H9 (cell line): ENCODE measurements at regions not wholly inside any gene's neighbourhood (a gene's known extent, or its start where the extent isn't known, plus 50 kb on each side); places are given as distances from the start of the nearest gene placed in this dataset.

ENCODE experiments used
- DNase-seq: peaks from one replicate; pipeline ENCODE4 v3.0.0-alpha.2; 2017
- H2AFZ ChIP-seq: one replicate; pipeline ENCODE4 v1.6.1; 2013; ENCODE audit warnings: mild to moderate bottlenecking, low read length, control low read depth, moderate library complexity
- H2AK5ac ChIP-seq: 2 replicates; pipeline ENCODE4 v1.6.1; 2013; ENCODE audit warnings: low read length, control low read depth, mixed read lengths; ENCODE audit not compliant: insufficient read length
- H2BK120ac ChIP-seq: one replicate; pipeline ENCODE4 v1.6.1; 2013; ENCODE audit warnings: low read depth, mild to moderate bottlenecking, low read length, control low read depth, inconsistent platforms; ENCODE audit not compliant: poor library complexity, severe bottlenecking
- H2BK12ac ChIP-seq: 2 replicates; pipeline ENCODE4 v1.6.1; 2013; ENCODE audit warnings: low read length, control low read depth, mixed read lengths, low read depth; ENCODE audit not compliant: insufficient read length
- H2BK15ac ChIP-seq: 2 replicates; pipeline ENCODE4 v1.6.1; 2013; ENCODE audit warnings: low read depth, low read length, control low read depth
- H2BK20ac ChIP-seq: one replicate; pipeline ENCODE4 v1.6.1; 2013; ENCODE audit warnings: low read depth, mild to moderate bottlenecking, low read length, control low read depth, inconsistent platforms; ENCODE audit not compliant: poor library complexity, severe bottlenecking
- H2BK5ac ChIP-seq: 2 replicates; pipeline ENCODE4 v1.6.1; 2013; ENCODE audit warnings: low read length, control low read depth, mixed read lengths; ENCODE audit not compliant: insufficient read length
- H3K14ac ChIP-seq: 2 replicates; pipeline ENCODE4 v1.6.1; 2013; ENCODE audit warnings: low read length, control low read depth; ENCODE audit not compliant: insufficient read depth
- H3K18ac ChIP-seq: 2 replicates; pipeline ENCODE4 v1.6.1; 2013; ENCODE audit warnings: low read depth, mild to moderate bottlenecking, mixed read lengths, low read length, control low read depth; ENCODE audit not compliant: insufficient read length
- H3K23ac ChIP-seq: 2 replicates; pipeline ENCODE4 v1.6.1; 2013; ENCODE audit warnings: low read length, control low read depth, mixed read lengths, low read depth; ENCODE audit not compliant: insufficient read length
- H3K23me2 ChIP-seq: 2 replicates; pipeline ENCODE4 v1.6.1; 2013; ENCODE audit warnings: low read depth, mild to moderate bottlenecking, mixed read lengths, low read length, control low read depth; ENCODE audit not compliant: insufficient read length, poor library complexity, severe bottlenecking
- H3K27ac ChIP-seq: 2 replicates; pipeline ENCODE4 v1.5.1; 2013; ENCODE audit warnings: low read length, control low read depth, mixed read lengths, low read depth; ENCODE audit not compliant: insufficient read length
- H3K27me3 ChIP-seq: 2 replicates; pipeline ENCODE4 v1.6.1; 2013; ENCODE audit warnings: low read length, control low read depth, inconsistent platforms; ENCODE audit not compliant: insufficient read depth
- H3K4ac ChIP-seq: 2 replicates; pipeline ENCODE4 v1.6.1; 2013; ENCODE audit warnings: low read depth, mild to moderate bottlenecking, control low read depth, inconsistent platforms, low read length, moderate library complexity
- H3K4me1 ChIP-seq: 2 replicates; pipeline ENCODE4 v1.6.1; 2013; ENCODE audit warnings: low read length, control low read depth, inconsistent platforms; ENCODE audit not compliant: insufficient read depth
- H3K4me2 ChIP-seq: 2 replicates; pipeline ENCODE4 v1.6.1; 2013; ENCODE audit warnings: low read length, control low read depth, mixed read lengths; ENCODE audit not compliant: insufficient read length, insufficient read depth
- H3K56ac ChIP-seq: 2 replicates; pipeline ENCODE4 v1.6.1; 2013; ENCODE audit warnings: low read depth, mild to moderate bottlenecking, mixed read lengths, low read length, control low read depth; ENCODE audit not compliant: insufficient read length
- H3K79me1 ChIP-seq: 2 replicates; pipeline ENCODE4 v1.6.1; 2013; ENCODE audit warnings: low read depth, mild to moderate bottlenecking, moderate library complexity, low read length, control low read depth, inconsistent platforms; ENCODE audit not compliant: insufficient read depth, poor library complexity, severe bottlenecking
- H3K79me2 ChIP-seq: 2 replicates; pipeline ENCODE4 v1.6.1; 2013; ENCODE audit warnings: low read length, control low read depth, inconsistent platforms; ENCODE audit not compliant: insufficient read depth
- H3K9ac ChIP-seq: 2 replicates; pipeline ENCODE4 v1.6.1; 2013; ENCODE audit warnings: low read length, control low read depth, mixed read lengths; ENCODE audit not compliant: insufficient read length; ENCODE audit errors: extremely low read depth
- H3K9me3 ChIP-seq: one replicate; pipeline ENCODE4 v1.6.1; 2013; ENCODE audit warnings: low read depth, low read length, inconsistent platforms; ENCODE audit not compliant: control insufficient read depth
- H3T11ph ChIP-seq: one replicate; pipeline ENCODE4 v1.6.1; 2013; ENCODE audit warnings: mild to moderate bottlenecking, low read length, control low read depth, inconsistent platforms
- H4K20me1 ChIP-seq: one replicate; pipeline ENCODE4 v1.6.1; 2013; ENCODE audit not compliant: control insufficient read depth, insufficient read length, insufficient read depth
- H4K5ac ChIP-seq: 2 replicates; pipeline ENCODE4 v1.6.1; 2013; ENCODE audit warnings: low read depth, mild to moderate bottlenecking, mixed read lengths, low read length, control low read depth; ENCODE audit not compliant: insufficient read length
- H4K8ac ChIP-seq: replicated peaks from 2 replicates; pipeline ENCODE4 v1.6.1; 2013; ENCODE audit warnings: low read length, control low read depth, mixed read lengths, low read depth; ENCODE audit not compliant: insufficient read length
- H4K91ac ChIP-seq: 2 replicates; pipeline ENCODE4 v1.6.1; 2013; ENCODE audit warnings: low read depth, mild to moderate bottlenecking, moderate library complexity, mixed read lengths, low read length, control low read depth; ENCODE audit not compliant: insufficient read length
- H3K27ac Mint-ChIP-seq, 3 experiments: 2 replicates in 2 of 3; 3 replicates in 1 of 3; pipeline ENCODE4 v1.8.0; 2020 to 2021; ENCODE audit warnings: mixed read lengths in 3 of 3, mild to moderate bottlenecking in 1 of 3, moderate library complexity in 1 of 3
- H3K27me3 Mint-ChIP-seq: 2 replicates; pipeline ENCODE4 v1.8.0; 2021; ENCODE audit warnings: low read depth, mild to moderate bottlenecking, moderate library complexity, mixed read lengths
- H3K36me3 Mint-ChIP-seq, 3 experiments: 2 replicates in 2 of 3; 3 replicates in 1 of 3; pipeline ENCODE4 v1.8.0; 2020 to 2021; ENCODE audit warnings: low read depth in 3 of 3, mixed read lengths in 3 of 3; ENCODE audit not compliant: insufficient read depth in 1 of 3
- H3K4me1 Mint-ChIP-seq, 2 experiments: 2 replicates each; pipeline ENCODE4 v1.8.0; 2020; ENCODE audit warnings: mixed read lengths in 2 of 2
- H3K4me3 Mint-ChIP-seq, 2 experiments: 2 replicates in 1 of 2; 3 replicates in 1 of 2; pipeline ENCODE4 v1.8.0; 2020 to 2021; ENCODE audit warnings: mild to moderate bottlenecking in 2 of 2, mixed read lengths in 2 of 2, moderate library complexity in 1 of 2
- H3K9me3 Mint-ChIP-seq, 2 experiments: 2 replicates in 1 of 2; 3 replicates in 1 of 2; pipeline ENCODE4 v1.8.0; 2020; ENCODE audit warnings: mild to moderate bottlenecking in 2 of 2, mixed read lengths in 2 of 2, moderate library complexity in 1 of 2
- CTCF ChIP-seq: fragments of 200-600 bp; sonication (generic); conservative IDR thresholded peaks from 3 replicates; pipeline ENCODE4 v1.8.0; 2021; ENCODE audit warnings: antibody characterized with exemption, mild to moderate bottlenecking
- WGBS: extraction: QIAGEN DNeasy Blood & Tissue Kit; methylation state at CpG from one replicate; pipeline ENCODE4 v1.1.7; 2013; ENCODE audit warnings: missing lambda C conversion rate, low lambda C conversion rate, mixed read lengths; ENCODE audit not compliant: insufficient read length; ENCODE audit errors: extremely low coverage; 5-methylcytosine and 5-hydroxymethylcytosine counted together

- Histone ChIP-seq H3K14ac (no peak overlapping the region), H3T11ph (no peak overlapping the region), H3K23me2 (no peaks in the 10 kb centered on the region), H2BK20ac (no peak overlapping the region), H3K79me1 (no peaks in the 10 kb centered on the region), H3K9ac (no peak overlapping the region), H3K18ac (no peak overlapping the region), H3K79me2 (no peaks in the 10 kb centered on the region), H3K4me2 (no peak overlapping the region), H2BK12ac (no peak overlapping the region), H3K9me3 (no peaks in the 10 kb centered on the region), H3K56ac (no peak overlapping the region), H3K4ac (no peak overlapping the region), H2AK5ac (no peak overlapping the region), H4K5ac (no peak overlapping the region), H2BK15ac (no peak overlapping the region), H4K8ac (no peak overlapping the region), H3K27me3 (no peaks in the 10 kb centered on the region), H2AFZ (no peak overlapping the region), H3K27ac (no peak overlapping the region), H2BK5ac (no peak overlapping the region), H3K4me1 (no peaks in the 10 kb centered on the region; the same call in 1 of the 2 replicates), H3K23ac (no peak overlapping the region), H4K20me1 (no peaks in the 10 kb centered on the region), H4K91ac (no peak overlapping the region), H2BK120ac (no peak overlapping the region)
- Mint-ChIP-seq H3K4me1 (peaks cover 21 to 36% of the 10 kb centered on the region in 2 experiments), H3K27me3 (no peaks in the 10 kb centered on the region), H3K9me3 (no peaks in the 10 kb centered on the region), H3K36me3 (no peaks in the 10 kb centered on the region), H3K27ac (no peak overlapping the region), H3K4me3 (no peak overlapping the region)
- no peak for DNase-seq
- no CpG with 5 or more reads among the region's 5 CpGs for WGBS
- TF ChIP-seq CTCF = no peak
Measured at GRCh38 chr15:62502451-62502850, 337.4 kb upstream of the C2CD4B start.
